Astrocyte (in vitro differentiated cells and primary cell): ENCODE measurements at regions not wholly inside any gene's neighbourhood (a gene's known extent, or its start where the extent isn't known, plus 50 kb on each side); places are given as distances from the start of the nearest gene placed in this dataset.

Experiments used
- DNase-seq: peaks from one replicate; pipeline ENCODE4 v3.0.0-alpha.2; 2010; ENCODE audit warnings: low read depth
- FAIRE-seq: peaks from 2 replicates; lab custom pipeline; 2011; peaks lifted over from hg19 to GRCh38; lab: Jason Lieb, UNC
- H2AFZ ChIP-seq: 2 replicates; pipeline ENCODE4 v1.6.0; 2012; ENCODE audit warnings: low read depth, low read length, inconsistent platforms
- H3K27ac ChIP-seq: 2 replicates; pipeline ENCODE4 v1.5.1; 2011; ENCODE audit warnings: low read depth, low read length, inconsistent platforms
- H3K27me3 ChIP-seq: 2 replicates; pipeline ENCODE4 v1.6.0; 2011; ENCODE audit warnings: low read length, inconsistent platforms; ENCODE audit not compliant: insufficient read depth
- H3K36me3 ChIP-seq: 2 replicates; pipeline ENCODE4 v1.5.1; 2011; ENCODE audit warnings: low read length, inconsistent platforms; ENCODE audit not compliant: insufficient read depth
- H3K4me1 ChIP-seq: 2 replicates; pipeline ENCODE4 v1.5.1; 2011; ENCODE audit warnings: low read length, inconsistent platforms; ENCODE audit not compliant: insufficient read depth
- H3K4me2 ChIP-seq: 2 replicates; pipeline ENCODE4 v1.6.0; 2012; ENCODE audit warnings: low read length, inconsistent platforms
- H3K4me3 ChIP-seq: 2 replicates; pipeline ENCODE4 v1.5.1; 2011; ENCODE audit warnings: low read depth, mild to moderate bottlenecking, low read length, inconsistent platforms; ENCODE audit not compliant: insufficient read depth
- H3K79me2 ChIP-seq: 2 replicates; pipeline ENCODE4 v1.6.0; 2012; ENCODE audit warnings: mild to moderate bottlenecking, low read length, inconsistent platforms; ENCODE audit not compliant: insufficient read depth
- H3K9ac ChIP-seq: 2 replicates; pipeline ENCODE4 v1.6.0; 2012; ENCODE audit warnings: mild to moderate bottlenecking, low read length, inconsistent platforms
- H3K9me3 ChIP-seq: 2 replicates; pipeline ENCODE4 v1.5.1; 2012; ENCODE audit warnings: low read depth, mild to moderate bottlenecking, low read length, inconsistent platforms; ENCODE audit not compliant: insufficient read depth
- H4K20me1 ChIP-seq: 2 replicates; pipeline ENCODE4 v1.6.0; 2012; ENCODE audit warnings: low read length, inconsistent platforms; ENCODE audit not compliant: insufficient read depth
- H3K27ac Mint-ChIP-seq: one replicate; pipeline ENCODE4 v1.8.0; 2021; ENCODE audit warnings: mild to moderate bottlenecking, mixed read lengths; ENCODE audit not compliant: unreplicated experiment
- H3K27me3 Mint-ChIP-seq: one replicate; pipeline ENCODE4 v1.8.0; 2021; ENCODE audit warnings: low read depth, mixed read lengths; ENCODE audit not compliant: unreplicated experiment
- H3K36me3 Mint-ChIP-seq: one replicate; pipeline ENCODE4 v1.8.0; 2021; ENCODE audit warnings: low read depth, mixed read lengths; ENCODE audit not compliant: unreplicated experiment
- H3K4me1 Mint-ChIP-seq: one replicate; pipeline ENCODE4 v1.8.0; 2021; ENCODE audit warnings: low read depth, mixed read lengths; ENCODE audit not compliant: unreplicated experiment
- H3K4me3 Mint-ChIP-seq: one replicate; pipeline ENCODE4 v1.8.0; 2021; ENCODE audit warnings: mild to moderate bottlenecking, moderate library complexity, mixed read lengths; ENCODE audit not compliant: unreplicated experiment
- H3K9me3 Mint-ChIP-seq: one replicate; pipeline ENCODE4 v1.8.0; 2021; ENCODE audit warnings: mild to moderate bottlenecking, mixed read lengths; ENCODE audit not compliant: unreplicated experiment
- CTCF ChIP-seq: IDR thresholded peaks from 2 replicates; pipeline ENCODE4 v1.5.1; 2011; ENCODE audit warnings: low read depth, mild to moderate bottlenecking, inconsistent platforms, low read length, moderate library complexity; ENCODE audit not compliant: insufficient read depth
- EZH2 ChIP-seq: IDR thresholded peaks from 2 replicates; pipeline ENCODE4 v1.6.1; 2012; ENCODE audit warnings: mild to moderate bottlenecking, low read length, inconsistent platforms; ENCODE audit not compliant: insufficient read depth

GRCh38 chr17:77295241-77295853 lies 154.6 kb downstream of the SEC14L1 start:
- FAIRE-seq (no peak), DNase-seq (no peak)
- peaks cover 6% of the 10 kb centered on the region for H3K9me3 ChIP-seq
- TF ChIP-seq CTCF (no peak), EZH2 (no peak)
- Mint-ChIP-seq H3K36me3 (peaks cover 4% of the 10 kb centered on the region), H3K27me3 (no peaks in the 10 kb centered on the region), H3K9me3 (no peaks in the 10 kb centered on the region), H3K4me3 (no peak overlapping the region), H3K4me1 (peaks cover 12% of the 10 kb centered on the region), H3K27ac (no peak overlapping the region)
- H3K4me3 ChIP-seq: no peak overlapping the region
- peaks cover 11% of the 10 kb centered on the region for H3K4me1 ChIP-seq
- peaks cover 7% of the 10 kb centered on the region for H3K79me2 ChIP-seq
- no peak overlapping the region for H3K4me2 ChIP-seq
- no peak overlapping the region for H3K27ac ChIP-seq
- no peak overlapping the region for H3K9ac ChIP-seq
- no peaks in the 10 kb centered on the region for H3K36me3 ChIP-seq
- H4K20me1 ChIP-seq: peaks cover 11% of the 10 kb centered on the region
- H2AFZ ChIP-seq: no peak overlapping the region
- no peaks in the 10 kb centered on the region for H3K27me3 ChIP-seq

- TF ChIP-seq CTCF: no peak
- TF ChIP-seq EZH2: no peak
- Histone ChIP-seq H3K4me2 (no peak overlapping the region), H2AFZ (no peak overlapping the region), H3K9ac (no peak overlapping the region), H3K79me2 (peaks cover 5% of the 10 kb centered on the region), H3K36me3 (no peaks in the 10 kb centered on the region), H3K27ac (no peak overlapping the region), H4K20me1 (peaks cover 11% of the 10 kb centered on the region), H3K4me3 (no peak overlapping the region), H3K9me3 (peaks cover 6% of the 10 kb centered on the region), H3K4me1 (peaks cover 12% of the 10 kb centered on the region), H3K27me3 (no peaks in the 10 kb centered on the region)
- H3K4me1 Mint-ChIP-seq: peaks cover 12% of the 10 kb centered on the region
- DNase-seq (no peak), FAIRE-seq (no peak)
- no peaks in the 10 kb centered on the region for H3K27me3 Mint-ChIP-seq
- H3K9me3 Mint-ChIP-seq: no peaks in the 10 kb centered on the region
- H3K27ac Mint-ChIP-seq: no peak overlapping the region
- H3K4me3 Mint-ChIP-seq: no peak overlapping the region
- peaks cover 3% of the 10 kb centered on the region for H3K36me3 Mint-ChIP-seq
These were observed 156.1 kb downstream of the SEC14L1 start for GRCh38 chr17:77296769-77297409.
